AG09309 (cell line): ENCODE measurements at regions not wholly inside any gene's neighbourhood (a gene's known extent, or its start where the extent isn't known, plus 50 kb on each side); places are given as distances from the start of the nearest gene placed in this dataset.

Experiments used
- DNase-seq: peaks from one replicate; pipeline ENCODE4 v3.0.0-alpha.2; 2010; ENCODE audit warnings: low read depth
- H3K4me3 ChIP-seq: 2 replicates; pipeline ENCODE4 v1.5.1; 2011; ENCODE audit warnings: mild to moderate bottlenecking, low read depth, low read length, moderate library complexity; ENCODE audit not compliant: control insufficient read depth
- TF ChIP-seq, protein P1 (sequence below): IDR thresholded peaks from 2 replicates; pipeline ENCODE4 v1.5.1; 2011; ENCODE audit warnings: mild to moderate bottlenecking, low read depth, low read length, inconsistent platforms; ENCODE audit not compliant: insufficient read depth, control insufficient read depth; ENCODE audit errors: missing control alignments

DNA sequence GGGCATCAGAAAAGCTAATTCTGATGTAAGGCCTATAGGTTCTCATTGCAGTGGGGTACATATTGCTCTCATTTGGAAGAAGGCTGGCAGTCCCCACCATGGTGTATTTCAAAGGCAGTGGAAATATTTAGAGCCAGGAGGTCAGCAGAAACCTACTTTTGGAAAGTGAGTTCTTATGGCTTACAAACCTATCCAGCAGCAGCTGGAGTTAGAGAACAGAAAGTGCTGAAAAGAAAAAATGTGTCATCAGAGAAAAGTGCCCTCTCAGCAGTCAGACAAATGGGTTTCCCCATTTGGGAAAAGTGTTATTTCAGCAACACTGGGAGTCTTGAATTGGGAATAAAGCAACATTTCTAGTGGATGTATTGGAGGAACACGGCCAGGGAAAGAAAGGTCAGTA lies 105.7 kb upstream of the IGFBP3 start:
- TF ChIP-seq, protein P1, sequence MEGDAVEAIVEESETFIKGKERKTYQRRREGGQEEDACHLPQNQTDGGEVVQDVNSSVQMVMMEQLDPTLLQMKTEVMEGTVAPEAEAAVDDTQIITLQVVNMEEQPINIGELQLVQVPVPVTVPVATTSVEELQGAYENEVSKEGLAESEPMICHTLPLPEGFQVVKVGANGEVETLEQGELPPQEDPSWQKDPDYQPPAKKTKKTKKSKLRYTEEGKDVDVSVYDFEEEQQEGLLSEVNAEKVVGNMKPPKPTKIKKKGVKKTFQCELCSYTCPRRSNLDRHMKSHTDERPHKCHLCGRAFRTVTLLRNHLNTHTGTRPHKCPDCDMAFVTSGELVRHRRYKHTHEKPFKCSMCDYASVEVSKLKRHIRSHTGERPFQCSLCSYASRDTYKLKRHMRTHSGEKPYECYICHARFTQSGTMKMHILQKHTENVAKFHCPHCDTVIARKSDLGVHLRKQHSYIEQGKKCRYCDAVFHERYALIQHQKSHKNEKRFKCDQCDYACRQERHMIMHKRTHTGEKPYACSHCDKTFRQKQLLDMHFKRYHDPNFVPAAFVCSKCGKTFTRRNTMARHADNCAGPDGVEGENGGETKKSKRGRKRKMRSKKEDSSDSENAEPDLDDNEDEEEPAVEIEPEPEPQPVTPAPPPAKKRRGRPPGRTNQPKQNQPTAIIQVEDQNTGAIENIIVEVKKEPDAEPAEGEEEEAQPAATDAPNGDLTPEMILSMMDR: no peak
- DNase-seq: no peak
- no peak overlapping the region for H3K4me3 ChIP-seq

DNA sequence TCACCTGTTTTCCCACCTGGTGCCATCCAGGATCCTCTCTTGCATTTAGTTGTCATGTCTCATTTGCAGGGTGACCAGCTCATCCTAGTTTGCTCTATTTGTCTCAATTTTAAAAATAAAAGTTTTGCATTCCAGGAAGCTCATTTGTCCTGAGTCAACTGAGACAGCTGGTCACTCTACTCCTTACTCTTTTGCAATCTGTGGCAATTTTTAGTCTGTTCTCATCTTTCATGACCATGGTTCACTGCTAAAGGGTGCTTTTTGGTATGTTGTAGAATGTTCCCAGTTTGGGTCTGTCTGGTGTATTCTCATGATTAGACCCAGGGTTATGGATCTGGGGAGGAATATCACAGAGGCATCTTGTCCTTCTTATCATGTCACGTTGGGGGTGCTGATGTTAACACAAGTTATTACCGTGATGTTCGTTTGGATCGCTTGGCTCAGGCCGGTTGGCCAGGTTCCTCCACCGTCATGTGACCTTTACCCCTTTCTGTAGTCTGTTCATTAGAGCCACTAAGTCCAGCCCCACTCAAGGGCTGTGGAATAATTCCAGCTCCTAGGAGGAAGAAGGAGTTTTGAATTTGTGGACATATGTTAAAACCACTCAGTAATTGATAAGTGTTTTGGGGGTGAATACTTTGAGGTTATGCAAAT lies 103.3 kb upstream of the IGFBP3 start:
- no peak for DNase-seq
- no peak overlapping the region for H3K4me3 ChIP-seq
- TF ChIP-seq, protein P1: no peak

DNA sequence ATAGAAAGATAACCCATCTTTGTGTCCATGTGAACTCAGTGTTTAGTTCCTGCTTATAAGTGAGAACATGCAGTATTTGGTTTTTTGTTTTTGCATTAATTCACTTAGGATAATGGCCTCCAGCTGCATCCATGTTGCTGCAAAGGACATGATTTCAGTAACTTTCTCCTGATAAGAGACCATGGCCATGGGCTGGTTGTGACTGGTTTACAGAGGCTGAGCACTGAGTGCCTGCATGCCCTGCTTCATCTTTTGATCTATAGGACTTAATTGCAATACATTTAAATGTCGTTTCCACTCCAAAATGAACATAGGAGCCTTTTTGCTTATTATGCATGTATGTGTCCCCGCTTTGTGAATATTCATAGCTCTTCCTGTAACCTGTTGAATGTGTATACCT lies 101.3 kb upstream of the IGFBP3 start:
- TF ChIP-seq, protein P1: no peak
- no peak overlapping the region for H3K4me3 ChIP-seq

DNA sequence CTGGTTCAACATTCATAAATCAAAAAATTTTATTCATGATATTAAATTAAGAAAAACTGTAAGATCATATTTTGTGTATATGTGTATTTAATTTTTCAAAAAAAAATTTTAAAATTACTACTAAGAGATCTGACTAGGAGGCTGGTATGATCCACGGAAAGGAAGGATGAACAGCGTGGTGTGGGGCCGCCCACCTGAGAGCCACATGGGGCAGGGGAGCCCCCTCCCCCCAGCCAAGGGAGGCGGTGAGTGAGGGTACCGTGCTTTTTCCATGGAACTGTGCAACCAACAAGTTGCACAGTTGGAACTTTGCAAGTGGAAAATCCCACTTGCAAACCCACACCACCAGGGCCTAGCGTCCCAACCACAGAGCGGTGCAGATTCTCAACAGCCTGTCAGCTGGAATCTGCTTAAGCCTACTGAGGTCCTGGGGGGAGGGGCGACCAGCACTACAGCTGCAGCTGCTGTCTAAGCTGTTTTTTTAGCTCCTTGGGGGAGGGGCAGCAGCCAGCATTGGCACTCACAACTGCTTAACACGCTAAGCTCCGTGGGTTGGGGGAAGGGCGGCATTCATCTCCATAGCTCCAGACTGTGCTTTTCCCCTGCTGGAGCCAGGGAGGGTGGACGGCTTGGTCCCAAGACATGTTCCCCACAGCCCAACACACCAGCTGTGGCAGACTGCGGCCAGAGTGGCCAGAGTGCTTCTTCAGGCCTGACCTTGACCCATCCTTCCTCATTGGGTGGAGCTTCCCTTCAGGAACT lies 94.2 kb upstream of the IGFBP3 start:
- TF ChIP-seq, protein P1: no peak
- no peak overlapping the region for H3K4me3 ChIP-seq
- DNase-seq: no peak

More for the DNA sequence above, 101.3 kb upstream of the IGFBP3 start:
- no peak for DNase-seq

DNA sequence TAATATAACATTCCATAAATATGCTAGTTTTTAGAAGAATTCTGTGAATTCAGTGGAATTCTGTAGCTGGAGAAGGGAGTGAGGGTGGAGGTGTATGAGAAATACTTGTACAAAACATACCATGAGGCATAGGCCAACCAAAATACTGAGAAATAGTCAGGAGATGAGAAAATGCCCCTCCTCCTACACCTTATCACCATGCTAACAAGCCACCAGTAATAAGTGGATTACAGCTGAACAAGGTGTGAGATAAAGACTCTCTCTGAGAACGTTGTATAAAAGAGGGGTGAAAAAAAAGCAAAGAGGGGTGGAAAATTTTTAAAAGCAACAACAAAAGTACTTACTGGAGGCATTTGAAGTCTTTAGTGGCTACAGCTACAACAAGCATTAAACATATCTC lies 90.4 kb upstream of the IGFBP3 start:
- DNase-seq: no peak
- H3K4me3 ChIP-seq: no peak overlapping the region
- TF ChIP-seq, protein P1: no peak

DNA sequence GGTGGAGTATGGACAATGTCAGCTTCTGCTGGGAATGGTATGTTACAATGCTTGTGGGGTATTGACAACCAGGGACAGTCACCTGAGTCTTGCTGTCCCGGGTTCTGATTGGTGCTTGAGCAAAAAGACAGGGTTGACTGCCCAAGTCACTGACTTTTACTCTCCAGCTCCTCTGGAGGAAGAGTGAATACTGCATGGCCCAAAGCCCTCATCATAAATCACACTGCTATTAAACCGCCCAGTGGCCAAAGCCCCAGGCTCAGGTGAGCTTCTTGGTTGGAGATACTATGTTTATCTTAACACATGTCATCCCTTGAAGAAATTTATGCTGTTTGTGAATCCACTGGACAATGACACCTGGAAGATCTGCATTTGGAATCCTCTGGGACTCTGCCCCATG lies 90.0 kb upstream of the IGFBP3 start:
- DNase-seq: no peak
- H3K4me3 ChIP-seq: no peak overlapping the region
- TF ChIP-seq, protein P1: no peak
